Stomach (tissue), 4 donors: ENCODE measurements at regions not wholly inside any gene's neighbourhood (a gene's known extent, or its start where the extent isn't known, plus 50 kb on each side); places are given as distances from the start of the nearest gene placed in this dataset.

Experiments
- EP300 ChIP-seq: sonication (generic); formaldehyde crosslinking; IDR thresholded peaks from one replicate; pipeline ENCODE4 v1.6.1; 2017; ENCODE audit warnings: antibody characterized with exemption
- POLR2A ChIP-seq, 4 donors: fragments of 450-650 bp; IDR thresholded peaks; one replicate each; pipeline ENCODE4 v1.6.1; 2016; ENCODE audit warnings: antibody characterized with exemption in 4 of 4, control low read depth in 2 of 4, mild to moderate bottlenecking in 1 of 4, moderate library complexity in 1 of 4
- TF ChIP-seq, protein P1 (sequence below), 7 experiments: fragments of 450-650 bp in 4 of 7; fragments of 200-600 bp in 3 of 7; sonication (generic) in 3 of 7; IDR thresholded peaks; one replicate each; pipeline ENCODE4 v1.5.1; 2016 to 2019; ENCODE audit warnings: antibody characterized with exemption in 7 of 7, control low read depth in 2 of 7, mild to moderate bottlenecking in 1 of 7

DNA sequence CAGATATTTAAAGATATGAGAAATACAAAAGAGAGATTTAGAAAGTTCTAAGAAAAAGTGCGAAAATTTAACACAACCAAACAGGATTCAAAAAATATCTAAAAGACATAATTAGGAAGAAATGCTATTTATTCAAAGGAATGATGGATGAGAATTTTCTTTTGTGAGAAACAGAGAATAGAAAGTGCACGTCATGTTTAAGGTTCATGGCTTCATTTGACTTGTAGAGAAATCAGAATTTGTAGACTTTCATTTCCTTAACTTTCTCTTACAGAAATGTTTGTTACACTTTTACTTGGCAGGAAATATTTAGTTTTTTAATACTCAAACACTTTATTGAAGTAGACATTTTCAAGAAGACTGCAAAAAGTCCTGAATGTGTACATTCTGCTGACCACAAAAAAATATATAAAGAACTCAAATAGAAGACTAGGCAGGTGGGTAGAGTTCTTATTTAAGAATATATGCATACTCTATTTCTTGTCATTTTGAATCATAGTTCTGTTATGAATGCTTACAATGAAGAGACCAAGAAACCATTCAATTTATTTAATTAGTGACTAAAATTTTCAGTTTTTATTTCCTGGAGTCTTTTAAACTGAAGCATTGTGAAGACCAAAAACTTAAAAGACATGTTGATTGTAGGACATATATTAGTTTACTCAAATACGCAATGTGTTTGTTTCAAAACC lies 710.5 kb upstream of the HS3ST5 start:
- TF ChIP-seq POLR2A (IDR thresholded peaks at IDR 0.05) (no peak), EP300 (no peak)
- TF ChIP-seq, protein P1, sequence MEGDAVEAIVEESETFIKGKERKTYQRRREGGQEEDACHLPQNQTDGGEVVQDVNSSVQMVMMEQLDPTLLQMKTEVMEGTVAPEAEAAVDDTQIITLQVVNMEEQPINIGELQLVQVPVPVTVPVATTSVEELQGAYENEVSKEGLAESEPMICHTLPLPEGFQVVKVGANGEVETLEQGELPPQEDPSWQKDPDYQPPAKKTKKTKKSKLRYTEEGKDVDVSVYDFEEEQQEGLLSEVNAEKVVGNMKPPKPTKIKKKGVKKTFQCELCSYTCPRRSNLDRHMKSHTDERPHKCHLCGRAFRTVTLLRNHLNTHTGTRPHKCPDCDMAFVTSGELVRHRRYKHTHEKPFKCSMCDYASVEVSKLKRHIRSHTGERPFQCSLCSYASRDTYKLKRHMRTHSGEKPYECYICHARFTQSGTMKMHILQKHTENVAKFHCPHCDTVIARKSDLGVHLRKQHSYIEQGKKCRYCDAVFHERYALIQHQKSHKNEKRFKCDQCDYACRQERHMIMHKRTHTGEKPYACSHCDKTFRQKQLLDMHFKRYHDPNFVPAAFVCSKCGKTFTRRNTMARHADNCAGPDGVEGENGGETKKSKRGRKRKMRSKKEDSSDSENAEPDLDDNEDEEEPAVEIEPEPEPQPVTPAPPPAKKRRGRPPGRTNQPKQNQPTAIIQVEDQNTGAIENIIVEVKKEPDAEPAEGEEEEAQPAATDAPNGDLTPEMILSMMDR (IDR thresholded peaks at IDR 0.05), result no peak
